Neural crest cell (in vitro differentiated cells): ENCODE measurements at regions not wholly inside any gene's neighbourhood (a gene's known extent, or its start where the extent isn't known, plus 50 kb on each side); places are given as distances from the start of the nearest gene placed in this dataset.

Experiments used
- DNase-seq: peaks from one replicate; pipeline ENCODE4 v3.0.0; 2021; ENCODE audit warnings: low read depth, mixed read lengths, low spot score
- H3K27ac Mint-ChIP-seq: one replicate; pipeline ENCODE4 v1.8.0; 2021; ENCODE audit warnings: mild to moderate bottlenecking, mixed read lengths; ENCODE audit not compliant: unreplicated experiment
- H3K27me3 Mint-ChIP-seq: 2 replicates; pipeline ENCODE4 v1.8.0; 2021; ENCODE audit warnings: low read depth, mild to moderate bottlenecking, mixed read lengths
- H3K36me3 Mint-ChIP-seq: 2 replicates; pipeline ENCODE4 v1.8.0; 2021; ENCODE audit warnings: low read depth, mild to moderate bottlenecking, mixed read lengths
- H3K4me1 Mint-ChIP-seq: 2 replicates; pipeline ENCODE4 v1.8.0; 2021; ENCODE audit warnings: mixed read lengths
- H3K4me3 Mint-ChIP-seq: one replicate; pipeline ENCODE4 v1.8.0; 2021; ENCODE audit warnings: mild to moderate bottlenecking, mixed read lengths
- H3K9me3 Mint-ChIP-seq: 2 replicates; pipeline ENCODE4 v1.8.0; 2021; ENCODE audit warnings: mixed read lengths
- TF ChIP-seq, protein P1 (sequence below): fragments of 200-600 bp; sonication (generic); conservative IDR thresholded peaks from 2 replicates; pipeline ENCODE4 v1.5.0; 2021; ENCODE audit warnings: antibody characterized with exemption, mild to moderate bottlenecking

DNA sequence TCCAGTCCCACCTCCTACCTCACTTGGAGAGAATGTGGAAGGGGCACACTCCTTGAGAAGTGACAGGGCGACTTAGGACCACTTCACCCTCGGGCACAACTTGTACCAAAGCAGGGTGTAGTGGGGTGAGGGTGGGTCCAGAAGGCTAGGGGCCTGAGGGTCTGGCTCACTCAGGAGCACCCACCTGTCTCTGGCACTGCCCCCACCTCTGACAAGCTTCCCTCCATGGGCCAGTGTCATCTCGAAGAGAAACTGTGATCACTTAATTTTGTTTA, 76.9 kb upstream of the OLFM1 start:
- Mint-ChIP-seq H3K27ac (no peak overlapping the region), H3K4me3 (no peak overlapping the region), H3K36me3 (no peaks in the 10 kb centered on the region), H3K9me3 (no peaks in the 10 kb centered on the region), H3K27me3 (no peaks in the 10 kb centered on the region), H3K4me1 (peaks cover 3% of the 10 kb centered on the region)
- no peak for DNase-seq
- TF ChIP-seq, protein P1, sequence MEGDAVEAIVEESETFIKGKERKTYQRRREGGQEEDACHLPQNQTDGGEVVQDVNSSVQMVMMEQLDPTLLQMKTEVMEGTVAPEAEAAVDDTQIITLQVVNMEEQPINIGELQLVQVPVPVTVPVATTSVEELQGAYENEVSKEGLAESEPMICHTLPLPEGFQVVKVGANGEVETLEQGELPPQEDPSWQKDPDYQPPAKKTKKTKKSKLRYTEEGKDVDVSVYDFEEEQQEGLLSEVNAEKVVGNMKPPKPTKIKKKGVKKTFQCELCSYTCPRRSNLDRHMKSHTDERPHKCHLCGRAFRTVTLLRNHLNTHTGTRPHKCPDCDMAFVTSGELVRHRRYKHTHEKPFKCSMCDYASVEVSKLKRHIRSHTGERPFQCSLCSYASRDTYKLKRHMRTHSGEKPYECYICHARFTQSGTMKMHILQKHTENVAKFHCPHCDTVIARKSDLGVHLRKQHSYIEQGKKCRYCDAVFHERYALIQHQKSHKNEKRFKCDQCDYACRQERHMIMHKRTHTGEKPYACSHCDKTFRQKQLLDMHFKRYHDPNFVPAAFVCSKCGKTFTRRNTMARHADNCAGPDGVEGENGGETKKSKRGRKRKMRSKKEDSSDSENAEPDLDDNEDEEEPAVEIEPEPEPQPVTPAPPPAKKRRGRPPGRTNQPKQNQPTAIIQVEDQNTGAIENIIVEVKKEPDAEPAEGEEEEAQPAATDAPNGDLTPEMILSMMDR = no peak

DNA sequence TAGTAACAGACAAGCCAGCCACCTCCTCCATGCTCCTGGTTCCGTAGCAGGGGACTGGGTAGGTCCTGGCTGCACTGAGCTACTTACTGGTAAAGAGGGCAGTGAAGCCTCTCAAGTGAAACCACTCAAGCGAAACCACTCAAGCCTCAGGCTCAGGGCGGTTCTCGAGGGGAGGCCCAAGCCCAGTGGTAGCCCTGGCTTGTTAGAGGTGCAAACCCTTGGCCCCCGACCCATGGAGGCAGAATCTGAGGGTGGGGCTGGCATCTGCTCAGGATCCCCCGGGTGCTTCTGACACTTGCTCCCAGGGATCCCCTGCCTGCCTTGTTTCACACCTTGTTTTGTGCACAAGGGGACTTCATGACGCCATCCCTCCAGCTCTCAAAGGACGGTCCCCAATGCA, 76.5 kb upstream of the OLFM1 start:
- no peak overlapping the region for H3K4me3 Mint-ChIP-seq
- H3K27me3 Mint-ChIP-seq = no peaks in the 10 kb centered on the region
- TF ChIP-seq, protein P1 = no peak
- peaks cover 3% of the 10 kb centered on the region for H3K4me1 Mint-ChIP-seq
- H3K9me3 Mint-ChIP-seq = no peaks in the 10 kb centered on the region
- no peak overlapping the region for H3K27ac Mint-ChIP-seq
- no peak for DNase-seq
- H3K36me3 Mint-ChIP-seq = no peaks in the 10 kb centered on the region

DNA sequence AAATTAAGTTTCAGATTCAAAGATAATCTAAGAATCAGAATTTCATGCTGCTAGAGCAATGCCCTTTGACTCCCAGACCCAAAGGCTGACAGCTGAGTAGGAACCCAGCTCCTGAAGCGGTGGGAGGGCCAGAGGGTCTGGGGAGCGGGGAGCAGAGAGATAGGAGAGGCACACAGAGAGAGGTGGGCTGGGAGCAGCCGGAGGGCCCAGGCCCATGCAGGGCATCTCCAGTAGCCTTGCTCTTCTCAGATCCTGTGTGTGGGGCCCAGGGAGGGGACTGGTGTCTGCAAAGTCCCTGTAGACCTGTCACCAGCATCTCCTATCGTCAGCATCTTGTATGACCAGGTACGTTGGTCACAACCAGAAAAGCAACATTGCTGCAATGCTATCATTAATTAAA, 75.3 kb upstream of the OLFM1 start:
- no peak for DNase-seq
- TF ChIP-seq, protein P1 = no peak
- Mint-ChIP-seq H3K4me3 (no peak overlapping the region), H3K4me1 (peaks cover 3% of the 10 kb centered on the region), H3K27ac (no peak overlapping the region), H3K36me3 (no peaks in the 10 kb centered on the region), H3K27me3 (no peaks in the 10 kb centered on the region), H3K9me3 (no peaks in the 10 kb centered on the region)

DNA sequence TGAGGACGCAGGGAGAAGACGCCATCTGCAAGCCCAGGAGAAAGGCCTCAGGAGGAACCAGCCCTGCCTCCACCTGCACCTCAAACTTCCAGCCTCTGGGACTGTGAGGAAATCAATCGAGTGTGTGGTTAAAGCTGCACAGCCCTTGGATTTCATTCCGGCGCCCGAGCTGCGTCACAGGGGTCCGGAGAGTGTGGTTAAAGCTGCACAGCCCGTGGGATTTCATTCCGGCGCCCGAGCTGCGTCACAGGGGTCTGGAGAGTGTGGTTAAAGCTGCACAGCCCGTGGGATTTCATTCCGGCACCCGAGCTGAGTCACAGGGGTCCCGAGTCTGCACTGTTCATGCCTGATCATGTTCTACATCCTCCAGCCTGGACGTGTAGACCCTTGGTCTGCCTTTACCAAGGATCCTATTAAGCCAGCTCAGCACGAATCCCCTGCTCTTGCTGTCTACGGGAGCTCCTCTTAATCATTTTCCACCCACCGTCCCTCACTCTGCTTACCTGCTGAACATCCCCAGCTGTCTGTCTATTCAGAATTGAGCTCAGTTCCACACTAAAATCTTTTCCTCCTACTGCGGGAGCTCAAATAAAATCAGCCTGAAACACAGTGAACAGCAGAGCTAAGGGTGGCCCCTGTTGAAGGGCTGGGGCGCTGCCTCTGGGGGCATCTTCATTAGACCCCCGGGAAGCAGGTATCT, 73.0 kb upstream of the OLFM1 start:
- no peak for DNase-seq
- Mint-ChIP-seq H3K4me1 (no peaks in the 10 kb centered on the region), H3K9me3 (no peaks in the 10 kb centered on the region), H3K4me3 (no peak overlapping the region), H3K36me3 (no peaks in the 10 kb centered on the region), H3K27ac (no peak overlapping the region), H3K27me3 (no peaks in the 10 kb centered on the region)
- TF ChIP-seq, protein P1 = no peak

DNA sequence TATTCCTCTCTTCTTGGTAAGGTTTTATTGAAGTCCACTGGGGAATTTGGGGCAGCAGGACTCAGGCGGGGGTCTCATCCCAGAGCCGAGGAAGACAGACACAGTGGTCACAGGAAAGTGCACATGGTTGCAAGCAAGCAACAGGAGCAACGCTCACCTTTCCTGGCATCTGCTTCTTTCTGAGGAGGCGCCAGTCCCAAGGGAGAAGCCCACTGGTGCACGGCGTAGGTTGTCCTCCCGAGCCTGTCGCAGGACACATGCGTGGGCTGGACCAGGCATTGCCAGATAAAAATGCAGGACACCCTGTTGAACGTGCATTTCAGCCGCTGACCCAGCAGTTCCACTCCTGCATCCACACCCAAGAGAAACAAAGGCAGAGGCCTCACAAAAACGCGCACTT, 72.4 kb upstream of the OLFM1 start:
- Mint-ChIP-seq H3K4me3 (no peak overlapping the region), H3K36me3 (no peaks in the 10 kb centered on the region), H3K27ac (no peak overlapping the region), H3K9me3 (no peaks in the 10 kb centered on the region), H3K4me1 (no peaks in the 10 kb centered on the region), H3K27me3 (no peaks in the 10 kb centered on the region)
- DNase-seq = no peak
- TF ChIP-seq, protein P1 = no peak

DNA sequence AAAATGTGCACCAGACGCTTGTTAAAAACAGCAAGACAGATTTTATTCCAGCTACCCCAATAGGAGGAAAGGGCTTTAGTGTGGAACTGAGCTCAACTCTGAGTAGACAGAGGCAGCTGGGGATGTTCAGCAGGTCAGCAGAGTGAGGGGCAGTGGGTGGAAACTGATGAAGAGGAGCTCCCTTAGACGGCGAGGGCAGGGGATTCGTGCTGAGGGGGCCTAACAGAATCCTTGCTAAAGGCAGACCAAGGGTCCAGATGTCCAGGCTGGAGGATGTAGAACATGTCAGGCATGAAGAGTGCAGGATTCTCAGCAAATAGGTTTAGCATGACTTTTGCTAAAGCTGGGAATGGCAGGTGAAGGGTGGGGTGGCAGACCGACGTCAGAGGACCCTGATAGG, 71.9 kb upstream of the OLFM1 start:
- Mint-ChIP-seq H3K27ac (peak overlapping the region; percentile 32), H3K4me3 (no peak overlapping the region), H3K9me3 (no peaks in the 10 kb centered on the region), H3K36me3 (no peaks in the 10 kb centered on the region), H3K27me3 (no peaks in the 10 kb centered on the region), H3K4me1 (no peaks in the 10 kb centered on the region)
- DNase-seq = no peak
- TF ChIP-seq, protein P1 = no peak
